ENCODE measurements at regions not wholly inside any gene's neighbourhood (a gene's known extent, or its start where the extent isn't known, plus 50 kb on each side); places are given as distances from the start of the nearest gene placed in this dataset.

GRCh38 chr10:130575756-130576285 lies 439.6 kb downstream of the GLRX3 start:
- no peak for ATAC-seq
- Histone ChIP-seq H3K27me3 (ENCODE audit: control insufficient read depth, insufficient read depth) (no peaks in the 10 kb centered on the region), H3K4me1 (ENCODE audit: control insufficient read depth, insufficient read depth, low read length) (no peaks in the 10 kb centered on the region), H3K27ac (ENCODE audit: low read length) (no peak overlapping the region), H3K4me3 (ENCODE audit: low read length) (no peak overlapping the region), H3K9me3 (ENCODE audit: control insufficient read depth, low read length) (no peaks in the 10 kb centered on the region)
- 68% methylated on average over 7 of the region's 7 CpGs for WGBS
- DNase-seq = no peak
- intact Hi-C loops (cut with DNase I) = no loop called here

DNA sequence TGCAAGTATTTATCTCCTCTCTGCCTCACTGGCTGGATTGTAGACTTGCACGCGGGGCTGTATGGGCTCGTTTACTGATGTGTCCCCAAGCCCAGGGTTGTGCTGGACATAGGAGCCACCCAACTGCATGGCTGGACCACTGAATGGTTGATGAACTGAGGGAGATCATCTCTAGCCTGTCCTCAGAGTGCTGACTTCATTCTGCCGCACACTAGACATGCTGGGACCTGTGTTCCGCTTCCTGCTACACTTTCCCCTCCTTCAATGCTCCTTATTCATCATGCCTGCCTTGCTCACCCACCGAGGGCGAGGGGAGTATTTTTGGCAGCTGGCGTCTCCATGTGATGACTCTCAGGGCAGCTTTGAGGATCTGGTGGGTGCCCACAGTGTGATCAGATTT lies 440.2 kb downstream of the GLRX3 start:
- 74% methylated on average over 8 of the region's 8 CpGs for WGBS
- DNase-seq (no peak), ATAC-seq (no peak)
- H3K4me1 ChIP-seq (ENCODE audit: control insufficient read depth, insufficient read depth, low read length) = no peaks in the 10 kb centered on the region
- H3K27me3 ChIP-seq (ENCODE audit: control insufficient read depth, insufficient read depth) = no peaks in the 10 kb centered on the region
- H3K9me3 ChIP-seq (ENCODE audit: control insufficient read depth, low read length) = no peaks in the 10 kb centered on the region
- H3K27ac ChIP-seq (ENCODE audit: low read length) = no peak overlapping the region
- intact Hi-C loops (cut with DNase I) = no loop called here
- H3K4me3 ChIP-seq (ENCODE audit: low read length) = no peak overlapping the region

- Histone ChIP-seq H3K9me3 (ENCODE audit: control insufficient read depth, low read length) (no peaks in the 10 kb centered on the region), H3K4me1 (ENCODE audit: control insufficient read depth, insufficient read depth, low read length) (no peaks in the 10 kb centered on the region), H3K27ac (ENCODE audit: low read length) (no peak overlapping the region), H3K4me3 (ENCODE audit: low read length) (no peak overlapping the region), H3K27me3 (ENCODE audit: control insufficient read depth, insufficient read depth) (no peaks in the 10 kb centered on the region)
- intact Hi-C loops (cut with DNase I) = no loop called here
- 84% methylated on average over 8 of the region's 8 CpGs for WGBS
- DNase-seq (no peak), ATAC-seq (no peak)
These were observed 440.8 kb downstream of the GLRX3 start for GRCh38 chr10:130577039-130577438.

DNA sequence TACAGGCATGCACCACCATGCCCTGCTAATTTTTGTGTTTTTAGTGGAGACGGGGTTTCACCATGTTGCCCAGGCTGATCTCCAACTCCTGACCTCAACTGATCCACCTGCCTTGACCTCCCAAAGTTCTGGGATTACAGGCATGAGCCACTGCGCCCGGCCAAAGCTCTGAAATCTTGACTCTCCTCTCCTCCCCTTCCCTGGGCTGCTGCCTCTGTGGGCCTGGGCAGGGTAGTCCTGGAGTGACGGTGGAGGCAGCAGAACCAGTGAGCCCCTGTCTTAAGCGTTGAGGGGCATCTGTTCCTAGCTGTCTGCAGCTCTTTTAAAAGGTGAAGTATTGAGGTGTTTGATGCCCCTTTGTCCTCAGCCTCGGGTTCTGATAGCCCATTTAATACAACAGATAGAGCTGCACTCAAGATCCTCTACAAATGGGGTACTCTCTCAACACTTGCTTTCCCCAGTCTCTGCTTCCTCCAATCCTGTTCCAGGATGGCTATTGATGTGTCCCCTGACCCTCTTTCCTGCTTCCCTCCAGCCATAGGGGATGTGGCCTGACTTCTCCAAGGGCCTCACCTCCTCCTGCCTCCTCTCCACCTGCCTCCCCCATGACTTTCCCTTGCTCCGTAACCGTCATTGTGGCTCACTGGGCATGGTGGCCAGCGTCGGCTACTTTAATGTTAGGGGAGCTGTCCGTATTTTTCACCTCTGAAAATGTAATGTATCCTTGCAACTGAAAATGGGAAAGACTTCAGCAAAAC lies 442.5 kb downstream of the GLRX3 start:
- intact Hi-C loops (cut with DNase I) = no loop called here
- WGBS = 84% methylated on average over 11 of the region's 11 CpGs
- H3K4me1 ChIP-seq (ENCODE audit: control insufficient read depth, insufficient read depth, low read length) = no peaks in the 10 kb centered on the region
- no peak overlapping the region for H3K4me3 ChIP-seq (ENCODE audit: low read length)
- ATAC-seq (no peak), DNase-seq (no peak)
- H3K27me3 ChIP-seq (ENCODE audit: control insufficient read depth, insufficient read depth) = no peaks in the 10 kb centered on the region
- no peaks in the 10 kb centered on the region for H3K9me3 ChIP-seq (ENCODE audit: control insufficient read depth, low read length)
- no peak overlapping the region for H3K27ac ChIP-seq (ENCODE audit: low read length)

DNA sequence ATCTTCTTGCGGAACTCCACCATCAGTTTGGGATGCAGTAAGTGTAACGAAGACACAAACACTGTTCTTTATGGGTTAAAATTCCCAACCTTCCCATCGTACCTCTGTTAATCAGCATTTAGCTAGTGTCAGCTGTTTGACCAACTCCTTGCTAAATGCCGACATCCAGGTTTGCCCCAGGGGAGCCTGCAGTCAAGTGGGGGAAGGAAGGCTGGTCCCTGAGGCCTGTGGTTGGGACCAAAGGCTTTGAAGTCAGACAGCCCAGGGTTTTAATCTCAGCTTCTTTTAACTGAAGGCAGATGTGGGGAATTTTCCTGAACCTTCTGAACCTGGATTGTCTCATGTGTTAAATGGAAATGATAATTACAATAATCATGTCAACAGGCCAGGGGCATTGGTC lies 443.7 kb downstream of the GLRX3 start:
- intact Hi-C loops (cut with DNase I) = no loop called here
- Histone ChIP-seq H3K9me3 (ENCODE audit: control insufficient read depth, low read length) (no peaks in the 10 kb centered on the region), H3K27ac (ENCODE audit: low read length) (no peak overlapping the region), H3K4me1 (ENCODE audit: control insufficient read depth, insufficient read depth, low read length) (no peaks in the 10 kb centered on the region), H3K27me3 (ENCODE audit: control insufficient read depth, insufficient read depth) (no peaks in the 10 kb centered on the region), H3K4me3 (ENCODE audit: low read length) (no peak overlapping the region)
- WGBS = 59% methylated on average over 4 of the region's 4 CpGs
- ATAC-seq (no peak), DNase-seq (no peak)

DNA sequence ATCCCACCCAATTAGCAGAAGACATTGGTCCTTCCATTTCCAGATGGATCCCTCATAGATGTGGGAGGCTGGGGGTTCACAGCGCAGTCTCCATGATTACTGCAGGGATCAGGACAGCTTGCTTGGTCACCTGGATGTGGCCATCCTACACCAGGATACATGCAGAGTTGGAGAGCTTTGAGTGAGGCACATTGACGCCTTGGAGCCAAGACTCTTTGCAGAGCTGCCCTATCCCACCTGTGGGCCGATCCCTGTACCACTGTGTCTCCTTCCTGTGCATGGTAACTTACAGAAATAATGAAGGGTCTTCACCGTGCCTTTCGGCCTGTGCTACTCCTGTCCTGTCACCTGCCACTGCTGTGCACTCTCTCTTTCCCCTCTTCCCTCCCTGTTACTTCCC lies 444.8 kb downstream of the GLRX3 start:
- no peak overlapping the region for H3K4me3 ChIP-seq (ENCODE audit: low read length)
- ATAC-seq (no peak), DNase-seq (no peak)
- H3K27ac ChIP-seq (ENCODE audit: low read length) = no peak overlapping the region
- H3K4me1 ChIP-seq (ENCODE audit: control insufficient read depth, insufficient read depth, low read length) = no peaks in the 10 kb centered on the region
- no peaks in the 10 kb centered on the region for H3K27me3 ChIP-seq (ENCODE audit: control insufficient read depth, insufficient read depth)
- intact Hi-C loops (cut with DNase I) = no loop called here
- 85% methylated on average over 5 of the region's 5 CpGs for WGBS
- no peaks in the 10 kb centered on the region for H3K9me3 ChIP-seq (ENCODE audit: control insufficient read depth, low read length)

DNA sequence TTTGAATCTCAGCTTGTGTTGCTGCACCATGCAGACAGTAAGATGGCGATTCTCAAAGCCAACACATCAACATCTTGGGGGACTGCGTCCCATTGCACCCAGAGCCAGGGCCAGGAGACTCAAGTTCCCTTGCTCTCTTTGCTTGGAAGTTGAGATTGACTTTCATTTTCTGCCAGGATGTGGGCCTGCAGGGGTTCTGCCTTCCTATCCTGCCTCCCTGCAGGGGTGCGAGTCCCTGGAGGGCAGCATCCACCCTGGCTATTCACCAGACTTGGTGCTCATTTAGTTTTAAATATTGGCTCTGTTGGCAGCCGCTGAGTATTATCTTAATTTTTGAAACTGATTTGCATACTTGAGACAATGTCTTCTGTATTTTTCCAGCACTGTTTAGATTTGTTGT lies 451.5 kb downstream of the GLRX3 start:
- H3K27ac ChIP-seq (ENCODE audit: low read length) = no peak overlapping the region
- H3K4me3 ChIP-seq (ENCODE audit: low read length) = no peak overlapping the region
- intact Hi-C loops (cut with DNase I) = no loop called here
- no peaks in the 10 kb centered on the region for H3K4me1 ChIP-seq (ENCODE audit: control insufficient read depth, insufficient read depth, low read length)
- H3K27me3 ChIP-seq (ENCODE audit: control insufficient read depth, insufficient read depth) = no peaks in the 10 kb centered on the region
- no peak for DNase-seq
- no peak for ATAC-seq
- 70% methylated on average over 4 of the region's 4 CpGs for WGBS
- H3K9me3 ChIP-seq (ENCODE audit: control insufficient read depth, low read length) = no peaks in the 10 kb centered on the region

DNA sequence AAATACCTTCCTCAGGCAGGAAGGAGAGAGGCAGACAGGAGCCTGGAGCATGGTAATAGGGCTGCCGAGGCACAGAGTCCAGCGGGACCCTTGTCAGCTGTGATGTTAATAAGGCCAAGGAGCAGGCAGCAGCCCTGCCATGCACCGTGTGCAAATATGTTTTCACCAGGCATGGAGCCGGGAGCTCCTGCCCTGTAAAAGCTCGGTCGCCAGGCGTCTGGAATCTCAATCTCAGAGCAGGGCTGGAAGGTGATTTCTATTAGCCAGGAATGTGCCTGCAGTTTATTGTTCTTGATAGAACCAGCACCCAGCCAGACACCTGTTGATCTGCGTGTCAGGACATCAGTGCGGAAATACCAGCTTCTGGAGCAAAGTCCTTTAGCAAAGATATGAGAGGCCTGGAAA lies 469.8 kb downstream of the GLRX3 start:
- Histone ChIP-seq H3K4me1 (ENCODE audit: control insufficient read depth, insufficient read depth, low read length) (no peaks in the 10 kb centered on the region), H3K4me3 (ENCODE audit: low read length) (no peak overlapping the region), H3K27me3 (ENCODE audit: control insufficient read depth, insufficient read depth) (no peaks in the 10 kb centered on the region), H3K27ac (ENCODE audit: low read length) (no peak overlapping the region), H3K9me3 (ENCODE audit: control insufficient read depth, low read length) (no peaks in the 10 kb centered on the region)
- ATAC-seq (no peak), DNase-seq (no peak)
- 51% methylated on average over 9 of the region's 9 CpGs for WGBS
- intact Hi-C loops (cut with DNase I) = no loop called here

DNA sequence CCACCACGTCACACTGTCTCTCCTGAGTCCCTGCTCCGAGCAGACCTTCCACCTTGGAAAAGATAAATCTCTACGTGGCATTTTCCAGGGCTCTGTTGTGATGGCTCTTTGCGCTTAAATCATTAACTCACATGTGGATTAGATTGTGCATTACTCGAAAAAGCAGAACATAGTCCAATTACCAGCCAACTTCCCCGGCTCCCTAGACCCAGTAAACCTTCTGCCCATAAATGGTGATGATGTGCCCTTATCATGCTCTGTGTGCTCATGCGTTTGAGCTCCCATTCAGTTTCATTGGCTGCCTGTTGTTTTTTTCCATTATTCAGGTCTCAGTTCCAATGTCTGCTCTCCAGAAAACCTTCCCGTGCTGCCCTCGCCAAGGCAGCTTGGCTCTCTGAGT lies 471.2 kb downstream of the GLRX3 start:
- DNase-seq (no peak), ATAC-seq (no peak)
- Histone ChIP-seq H3K9me3 (ENCODE audit: control insufficient read depth, low read length) (no peaks in the 10 kb centered on the region), H3K27me3 (ENCODE audit: control insufficient read depth, insufficient read depth) (no peaks in the 10 kb centered on the region), H3K4me1 (ENCODE audit: control insufficient read depth, insufficient read depth, low read length) (no peaks in the 10 kb centered on the region), H3K4me3 (ENCODE audit: low read length) (no peak overlapping the region), H3K27ac (ENCODE audit: low read length) (no peak overlapping the region)
- intact Hi-C loops (cut with DNase I) = no loop called here
- 77% methylated on average over 9 of the region's 9 CpGs for WGBS

DNA sequence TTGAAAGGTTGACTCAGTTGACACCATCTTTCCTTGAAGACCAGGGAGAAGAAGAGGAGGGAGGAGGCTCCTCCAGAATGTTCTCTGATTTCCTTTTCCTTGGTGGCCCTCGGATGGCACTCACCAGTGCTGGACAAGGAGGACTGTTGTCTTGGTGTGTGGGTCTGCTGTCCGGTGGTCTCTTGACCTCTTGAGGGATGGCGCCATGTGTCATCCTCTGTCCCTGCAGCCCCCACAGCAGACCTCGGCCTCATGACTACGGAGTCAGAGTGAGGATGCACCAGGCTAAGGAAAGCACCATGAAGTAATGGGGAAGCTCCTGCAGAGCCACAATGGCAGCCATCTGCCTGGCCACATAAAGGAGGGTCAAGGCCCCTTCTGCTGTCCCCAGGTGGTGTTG lies 475.0 kb downstream of the GLRX3 start:
- intact Hi-C loops (cut with DNase I) = no loop called here
- WGBS = 79% methylated on average over 5 of the region's 5 CpGs
- Histone ChIP-seq H3K27me3 (ENCODE audit: control insufficient read depth, insufficient read depth) (no peaks in the 10 kb centered on the region), H3K9me3 (ENCODE audit: control insufficient read depth, low read length) (no peaks in the 10 kb centered on the region), H3K4me3 (ENCODE audit: low read length) (no peak overlapping the region), H3K27ac (ENCODE audit: low read length) (no peak overlapping the region), H3K4me1 (ENCODE audit: control insufficient read depth, insufficient read depth, low read length) (no peaks in the 10 kb centered on the region)
- DNase-seq (no peak), ATAC-seq (no peak)

- 13% methylated on average over 4 of the region's 4 CpGs for WGBS
- DNase-seq = no peak
- no peak for ATAC-seq
These were observed 479.3 kb downstream of the GLRX3 start for GRCh38 chr10:130615457-130615856.

GRCh38 chr10:130617985-130618384 lies 481.8 kb downstream of the GLRX3 start:
- H3K4me1 ChIP-seq (ENCODE audit: control insufficient read depth, insufficient read depth, low read length) = no peaks in the 10 kb centered on the region
- intact Hi-C loops (cut with DNase I) = no loop called here
- H3K4me3 ChIP-seq (ENCODE audit: low read length) = no peak overlapping the region
- H3K9me3 ChIP-seq (ENCODE audit: control insufficient read depth, low read length) = no peaks in the 10 kb centered on the region
- no peak for DNase-seq
- H3K27me3 ChIP-seq (ENCODE audit: control insufficient read depth, insufficient read depth) = no peaks in the 10 kb centered on the region
- no peak overlapping the region for H3K27ac ChIP-seq (ENCODE audit: low read length)
- WGBS = 57% methylated on average over 1 of the region's 1 CpG
- ATAC-seq = no peak

More at GRCh38 chr10:130615457-130615856, 479.3 kb downstream of the GLRX3 start:
- Histone ChIP-seq H3K27ac (ENCODE audit: low read length) (no peak overlapping the region), H3K9me3 (ENCODE audit: control insufficient read depth, low read length) (no peaks in the 10 kb centered on the region), H3K27me3 (ENCODE audit: control insufficient read depth, insufficient read depth) (no peaks in the 10 kb centered on the region), H3K4me1 (ENCODE audit: control insufficient read depth, insufficient read depth, low read length) (no peaks in the 10 kb centered on the region), H3K4me3 (ENCODE audit: low read length) (no peak overlapping the region)
- intact Hi-C loops (cut with DNase I) = no loop called here
